GM21786 (cell line): ENCODE measurements at regions not wholly inside any gene's neighbourhood (a gene's known extent, or its start where the extent isn't known, plus 50 kb on each side); places are given as distances from the start of the nearest gene placed in this dataset.

ENCODE experiments used
- ATAC-seq: cut with Tn5 transposase; IDR thresholded peaks from one replicate; pipeline ENCODE4 v1.9.1; 2021; ENCODE audit not compliant: unreplicated experiment

- no peak for ATAC-seq
These were observed 338.7 kb upstream of the GATB start for GRCh38 chr4:152099555-152099954.

GRCh38 chr4:152099061-152099425 lies 338.2 kb upstream of the GATB start:
- ATAC-seq = no peak

- ATAC-seq = no peak
These were observed 337.7 kb upstream of the GATB start for GRCh38 chr4:152098365-152099060.

- no peak for ATAC-seq
These were observed 336.6 kb upstream of the GATB start for GRCh38 chr4:152097371-152097770.

GRCh38 chr4:152095701-152096070 lies 334.9 kb upstream of the GATB start:
- no peak for ATAC-seq

- no peak for ATAC-seq
These were observed 334.3 kb upstream of the GATB start for GRCh38 chr4:152094970-152095700.

- ATAC-seq = no peak
These were observed 330.6 kb upstream of the GATB start for GRCh38 chr4:152091405-152091804.

- ATAC-seq = no peak
These were observed 329.7 kb upstream of the GATB start for GRCh38 chr4:152090543-152090942.

- no peak for ATAC-seq
These were observed 328.8 kb upstream of the GATB start for GRCh38 chr4:152089584-152089983.

GRCh38 chr4:152087335-152087734 lies 326.5 kb upstream of the GATB start:
- ATAC-seq = no peak

- ATAC-seq = no peak
These were observed 324.9 kb upstream of the GATB start for GRCh38 chr4:152085657-152086056.

- ATAC-seq = no peak
These were observed 322.5 kb upstream of the GATB start for GRCh38 chr4:152083338-152083737.

GRCh38 chr4:152081024-152081423 lies 320.2 kb upstream of the GATB start:
- ATAC-seq = no peak

- no peak for ATAC-seq
These were observed 318.9 kb upstream of the GATB start for GRCh38 chr4:152079543-152080293.

- ATAC-seq = no peak
These were observed 318.3 kb upstream of the GATB start for GRCh38 chr4:152079079-152079478.

GRCh38 chr4:152077582-152077981 lies 316.8 kb upstream of the GATB start:
- no peak for ATAC-seq

- ATAC-seq = no peak
These were observed 314.6 kb upstream of the GATB start for GRCh38 chr4:152075253-152075928.

- ATAC-seq = no peak
These were observed 313.8 kb upstream of the GATB start for GRCh38 chr4:152074573-152074972.

GRCh38 chr4:152074088-152074437 lies 313.3 kb upstream of the GATB start:
- ATAC-seq = no peak

GRCh38 chr4:152073351-152074087 lies 312.7 kb upstream of the GATB start:
- ATAC-seq = no peak

GRCh38 chr4:152072906-152073305 lies 312.1 kb upstream of the GATB start:
- no peak for ATAC-seq
